GM12873 (cell line): ENCODE measurements at regions not wholly inside any gene's neighbourhood (a gene's known extent, or its start where the extent isn't known, plus 50 kb on each side); places are given as distances from the start of the nearest gene placed in this dataset.

Experiments used
- CTCF ChIP-seq: IDR thresholded peaks from 2 replicates; pipeline ENCODE4 v1.5.1; 2012; ENCODE audit warnings: low read depth, mild to moderate bottlenecking, moderate library complexity, low read length, control low read depth; ENCODE audit not compliant: insufficient read depth; ENCODE audit errors: missing control alignments

- no peak for TF ChIP-seq CTCF
Observed at GRCh38 chr14:97055355-97055754, 258.2 kb downstream of the VRK1 start.

GRCh38 chr14:97056086-97056485 is 258.9 kb downstream of the VRK1 start:
- TF ChIP-seq CTCF = peak; percentile 16

- no peak for TF ChIP-seq CTCF
Observed at GRCh38 chr14:97057238-97058073, 260.3 kb downstream of the VRK1 start.

GRCh38 chr14:97058074-97058467 is 260.9 kb downstream of the VRK1 start:
- no peak for TF ChIP-seq CTCF

- TF ChIP-seq CTCF = no peak
Observed at GRCh38 chr14:97058589-97058988, 261.4 kb downstream of the VRK1 start.

- TF ChIP-seq CTCF = no peak
Observed at GRCh38 chr14:97061198-97061597, 264.0 kb downstream of the VRK1 start.

GRCh38 chr14:97061714-97062113 is 264.5 kb downstream of the VRK1 start:
- no peak for TF ChIP-seq CTCF
